ENCODE measurements at regions not wholly inside any gene's neighbourhood (a gene's known extent, or its start where the extent isn't known, plus 50 kb on each side); places are given as distances from the start of the nearest gene placed in this dataset.

DNA sequence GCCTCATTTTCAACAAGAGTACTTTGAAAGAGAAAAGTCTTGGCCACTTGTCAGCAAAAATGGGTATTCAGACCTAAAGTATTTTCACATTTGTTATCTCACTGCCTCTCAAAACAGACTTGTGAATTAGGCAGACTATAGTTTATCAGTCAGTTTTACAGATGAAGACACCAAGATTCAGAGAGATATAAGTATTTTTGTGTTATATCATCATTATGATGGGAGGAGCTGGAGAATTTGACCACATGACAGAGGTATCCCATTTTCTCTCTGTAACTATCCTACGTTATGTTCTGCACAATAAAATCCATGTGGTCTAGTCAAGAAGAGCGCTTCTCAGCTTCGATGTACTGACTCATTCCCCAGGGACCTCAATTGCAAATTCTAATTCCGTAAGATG lies 213.7 kb downstream of the MYCN start:
- no peak for TF ChIP-seq POLR2A (IDR thresholded peaks at IDR 0.05)
- TF ChIP-seq, protein P1, sequence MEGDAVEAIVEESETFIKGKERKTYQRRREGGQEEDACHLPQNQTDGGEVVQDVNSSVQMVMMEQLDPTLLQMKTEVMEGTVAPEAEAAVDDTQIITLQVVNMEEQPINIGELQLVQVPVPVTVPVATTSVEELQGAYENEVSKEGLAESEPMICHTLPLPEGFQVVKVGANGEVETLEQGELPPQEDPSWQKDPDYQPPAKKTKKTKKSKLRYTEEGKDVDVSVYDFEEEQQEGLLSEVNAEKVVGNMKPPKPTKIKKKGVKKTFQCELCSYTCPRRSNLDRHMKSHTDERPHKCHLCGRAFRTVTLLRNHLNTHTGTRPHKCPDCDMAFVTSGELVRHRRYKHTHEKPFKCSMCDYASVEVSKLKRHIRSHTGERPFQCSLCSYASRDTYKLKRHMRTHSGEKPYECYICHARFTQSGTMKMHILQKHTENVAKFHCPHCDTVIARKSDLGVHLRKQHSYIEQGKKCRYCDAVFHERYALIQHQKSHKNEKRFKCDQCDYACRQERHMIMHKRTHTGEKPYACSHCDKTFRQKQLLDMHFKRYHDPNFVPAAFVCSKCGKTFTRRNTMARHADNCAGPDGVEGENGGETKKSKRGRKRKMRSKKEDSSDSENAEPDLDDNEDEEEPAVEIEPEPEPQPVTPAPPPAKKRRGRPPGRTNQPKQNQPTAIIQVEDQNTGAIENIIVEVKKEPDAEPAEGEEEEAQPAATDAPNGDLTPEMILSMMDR (IDR thresholded peaks at IDR 0.05), result no peak
